OCI-LY1 (cell line): ENCODE measurements at regions not wholly inside any gene's neighbourhood (a gene's known extent, or its start where the extent isn't known, plus 50 kb on each side); places are given as distances from the start of the nearest gene placed in this dataset.
"Not testable (repeated sequence)": the region's sequence is repeated elsewhere in the genome, so short reads cannot be mapped to it uniquely, and the experiment has no call there.

Experiments used
- EZH2 ChIP-seq: fragments of 200-600 bp; sonication (generic), shearing (Covaris generic); IDR thresholded peaks from 2 replicates; pipeline ENCODE4 v1.8.0; 2017; ENCODE audit warnings: borderline replicate concordance, mixed run types, mild to moderate bottlenecking, antibody characterized with exemption, low read length, moderate library complexity, mixed read lengths
- TF ChIP-seq, protein P1 (sequence below): fragments of 200-600 bp; sonication (generic), shearing (Covaris generic); IDR thresholded peaks from 2 replicates; pipeline ENCODE4 v1.5.1; 2017; ENCODE audit warnings: mild to moderate bottlenecking, antibody characterized with exemption, low read length, moderate library complexity, mixed read lengths

- TF ChIP-seq, protein P1, sequence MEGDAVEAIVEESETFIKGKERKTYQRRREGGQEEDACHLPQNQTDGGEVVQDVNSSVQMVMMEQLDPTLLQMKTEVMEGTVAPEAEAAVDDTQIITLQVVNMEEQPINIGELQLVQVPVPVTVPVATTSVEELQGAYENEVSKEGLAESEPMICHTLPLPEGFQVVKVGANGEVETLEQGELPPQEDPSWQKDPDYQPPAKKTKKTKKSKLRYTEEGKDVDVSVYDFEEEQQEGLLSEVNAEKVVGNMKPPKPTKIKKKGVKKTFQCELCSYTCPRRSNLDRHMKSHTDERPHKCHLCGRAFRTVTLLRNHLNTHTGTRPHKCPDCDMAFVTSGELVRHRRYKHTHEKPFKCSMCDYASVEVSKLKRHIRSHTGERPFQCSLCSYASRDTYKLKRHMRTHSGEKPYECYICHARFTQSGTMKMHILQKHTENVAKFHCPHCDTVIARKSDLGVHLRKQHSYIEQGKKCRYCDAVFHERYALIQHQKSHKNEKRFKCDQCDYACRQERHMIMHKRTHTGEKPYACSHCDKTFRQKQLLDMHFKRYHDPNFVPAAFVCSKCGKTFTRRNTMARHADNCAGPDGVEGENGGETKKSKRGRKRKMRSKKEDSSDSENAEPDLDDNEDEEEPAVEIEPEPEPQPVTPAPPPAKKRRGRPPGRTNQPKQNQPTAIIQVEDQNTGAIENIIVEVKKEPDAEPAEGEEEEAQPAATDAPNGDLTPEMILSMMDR: not testable (repeated sequence)
- TF ChIP-seq EZH2: not testable (repeated sequence)
These were observed 108.1 kb upstream of the TMEM132E start for GRCh38 chr17:34471278-34471677.
